A673 (cell line): ENCODE measurements at regions not wholly inside any gene's neighbourhood (a gene's known extent, or its start where the extent isn't known, plus 50 kb on each side); places are given as distances from the start of the nearest gene placed in this dataset.

Experiments used
- CTCF ChIP-seq: fragments of 300-800, 200-600 bp; sonication (generic); conservative IDR thresholded peaks from 2 replicates; pipeline ENCODE4 v1.5.1; 2017; ENCODE audit warnings: low read depth, mild to moderate bottlenecking, antibody characterized with exemption, low read length, moderate library complexity, mixed read lengths
- EZH2 ChIP-seq: fragments of 200-600 bp; sonication (generic); IDR thresholded peaks from 2 replicates; pipeline ENCODE4 v1.6.1; 2017; ENCODE audit warnings: borderline replicate concordance, low read depth, mild to moderate bottlenecking, mixed read lengths, antibody characterized with exemption, low read length; ENCODE audit not compliant: poor library complexity, severe bottlenecking

GRCh38 chr1:29707796-29708195 lies 471.5 kb downstream of the PTPRU start:
- TF ChIP-seq CTCF = no peak
- TF ChIP-seq EZH2 = no peak
